GM18507 (cell line): ENCODE measurements at regions not wholly inside any gene's neighbourhood (a gene's known extent, or its start where the extent isn't known, plus 50 kb on each side); places are given as distances from the start of the nearest gene placed in this dataset.
"Not testable (repeated sequence)": the region's sequence is repeated elsewhere in the genome, so short reads cannot be mapped to it uniquely, and the experiment has no call there.

ENCODE experiments used
- DNase-seq: peaks from one replicate; pipeline ENCODE4 v3.0.0; 2011; ENCODE audit warnings: low read depth; ENCODE audit not compliant: insufficient read length; ENCODE audit errors: extremely low spot score
- FAIRE-seq: peaks from 2 replicates; lab custom pipeline; 2011; peaks lifted over from hg19 to GRCh38; lab: Jason Lieb, UNC

DNA sequence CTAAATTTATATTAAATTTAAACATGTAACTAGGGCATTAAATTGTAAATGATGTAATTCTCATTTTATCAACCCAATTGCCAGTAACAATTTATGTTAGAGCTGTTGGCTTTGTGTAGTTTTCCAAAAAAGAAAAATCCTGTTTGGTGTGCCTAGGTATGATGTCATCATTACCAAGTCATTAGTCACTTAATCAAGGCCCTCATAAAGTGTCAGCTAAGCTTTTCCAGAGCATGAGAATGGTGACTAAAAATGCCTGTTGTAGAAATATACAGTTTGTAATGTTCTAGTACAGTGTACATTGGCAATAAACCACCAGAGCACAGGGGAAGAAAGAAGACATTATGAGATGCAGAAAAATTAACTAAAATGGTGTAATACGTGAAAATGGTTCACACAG is 593.8 kb upstream of the ANKRD30A start:
- FAIRE-seq = no peak

DNA sequence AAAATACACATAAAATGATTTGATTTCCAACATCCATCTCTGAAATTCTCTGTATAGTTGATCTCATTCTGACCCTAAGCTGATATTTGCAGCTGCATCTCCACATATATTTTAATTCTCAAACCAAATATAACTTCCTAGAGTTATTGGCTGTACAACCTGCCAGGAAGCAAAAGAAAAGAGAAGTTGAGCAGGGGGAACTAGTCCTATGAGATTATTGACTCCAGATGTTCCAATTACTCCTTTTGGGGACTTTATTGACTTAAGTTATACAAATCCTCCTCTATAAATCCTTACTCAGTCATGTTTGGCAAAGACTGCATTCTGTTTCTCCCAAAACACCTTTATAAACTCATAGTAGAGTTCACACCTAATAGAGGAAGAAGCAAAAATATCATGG is 599.4 kb upstream of the ANKRD30A start:
- FAIRE-seq (no peak), DNase-seq (no peak)

More for the DNA sequence above, 593.8 kb upstream of the ANKRD30A start:
- no peak for DNase-seq

DNA sequence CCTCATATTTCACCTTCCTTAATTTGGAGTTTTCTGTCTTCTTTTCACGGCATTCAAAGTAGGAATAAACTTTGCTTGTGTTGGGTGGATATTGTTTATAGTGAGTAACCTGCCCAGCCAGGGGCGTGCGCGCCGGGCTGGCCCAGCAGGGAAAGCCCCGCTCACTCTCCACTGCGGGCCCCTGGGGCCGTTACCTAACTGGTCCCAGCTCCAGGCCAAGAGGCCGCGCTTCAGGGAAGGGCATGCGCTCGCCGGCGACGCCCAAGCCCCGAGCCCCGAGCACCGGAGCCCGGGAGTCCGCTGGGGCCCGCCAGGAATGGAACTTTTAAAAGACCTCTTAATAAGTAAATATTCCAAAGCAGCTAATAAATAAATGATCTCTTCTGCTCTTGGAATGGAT is 601.3 kb upstream of the ANKRD30A start:
- FAIRE-seq, DNase-seq: not testable (repeated sequence)

DNA sequence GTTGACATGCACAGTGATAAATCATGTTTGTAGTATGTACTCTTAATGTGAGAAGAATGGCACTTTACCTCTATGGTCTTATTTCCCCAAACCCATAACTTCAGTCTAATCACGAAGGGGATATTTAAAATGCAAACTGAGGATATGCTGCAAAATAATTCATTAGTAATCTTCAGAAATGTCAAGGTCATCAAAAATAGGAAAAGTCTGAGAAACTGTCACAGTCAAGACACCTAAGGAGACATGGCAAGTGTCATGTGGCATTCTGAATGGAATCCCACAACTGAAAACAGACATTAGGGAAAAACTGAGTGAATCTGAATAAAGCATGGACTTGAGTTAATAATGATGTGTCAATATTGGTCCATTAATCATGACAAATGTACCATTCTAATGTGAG is 605.5 kb upstream of the ANKRD30A start:
- DNase-seq = no peak
- no peak for FAIRE-seq

DNA sequence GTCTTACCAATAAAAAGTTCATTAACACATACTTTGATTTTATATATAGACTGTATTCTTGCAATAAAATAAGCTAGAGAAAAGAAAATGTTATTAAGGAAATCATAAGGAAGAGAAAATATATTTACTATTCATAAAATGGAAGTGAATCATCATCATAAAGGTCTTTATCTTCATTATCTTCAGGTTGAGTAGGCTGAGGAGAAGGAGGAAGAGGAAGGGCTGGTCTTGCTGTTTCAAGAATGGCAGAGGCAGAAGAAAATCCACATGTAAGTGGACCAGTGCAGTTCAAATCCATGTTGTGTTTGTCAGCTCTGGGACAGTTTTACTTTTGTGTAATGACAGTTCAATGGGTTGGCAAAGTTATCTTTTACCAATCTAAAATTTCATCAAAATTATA is 609.1 kb upstream of the ANKRD30A start:
- DNase-seq (no peak), FAIRE-seq (no peak)

DNA sequence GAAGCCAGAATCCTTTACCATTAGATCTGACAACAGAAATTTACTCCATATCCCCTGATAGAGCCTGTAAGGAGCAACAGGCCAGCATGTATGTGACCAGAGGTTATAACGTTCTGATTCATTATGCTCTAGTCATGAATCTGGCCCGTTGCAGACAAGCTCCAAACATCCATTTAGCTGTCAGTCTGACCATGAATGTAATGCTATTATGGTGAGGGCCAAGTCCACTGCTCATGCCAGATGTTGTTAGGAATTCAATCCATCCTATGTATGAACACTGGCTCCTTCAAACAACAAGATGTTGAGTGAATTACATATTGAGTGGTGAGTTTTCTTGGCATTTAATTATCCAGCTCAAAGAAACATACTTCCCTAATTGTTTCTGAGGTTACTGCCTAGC is 610.1 kb upstream of the ANKRD30A start:
- DNase-seq = no peak
- FAIRE-seq = no peak

DNA sequence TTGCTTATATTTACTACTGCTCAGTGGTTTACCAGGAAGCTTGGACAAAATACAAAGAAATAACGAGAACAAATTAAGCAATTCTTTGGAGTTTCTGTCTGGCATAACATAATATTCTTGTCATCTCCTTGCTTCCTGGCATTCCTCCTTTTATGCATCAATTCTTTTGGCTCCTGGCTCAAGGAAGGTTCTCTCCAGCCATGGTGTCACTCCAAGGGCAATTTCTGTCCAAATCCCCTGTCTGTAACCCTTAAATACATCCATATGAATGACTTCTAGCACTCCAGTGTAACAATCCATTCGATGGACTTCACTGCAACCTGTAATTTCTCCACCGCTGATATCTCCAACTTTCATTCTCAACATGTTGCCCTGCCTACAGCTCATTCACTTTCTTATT is 617.7 kb upstream of the ANKRD30A start:
- DNase-seq (no peak), FAIRE-seq (no peak)

DNA sequence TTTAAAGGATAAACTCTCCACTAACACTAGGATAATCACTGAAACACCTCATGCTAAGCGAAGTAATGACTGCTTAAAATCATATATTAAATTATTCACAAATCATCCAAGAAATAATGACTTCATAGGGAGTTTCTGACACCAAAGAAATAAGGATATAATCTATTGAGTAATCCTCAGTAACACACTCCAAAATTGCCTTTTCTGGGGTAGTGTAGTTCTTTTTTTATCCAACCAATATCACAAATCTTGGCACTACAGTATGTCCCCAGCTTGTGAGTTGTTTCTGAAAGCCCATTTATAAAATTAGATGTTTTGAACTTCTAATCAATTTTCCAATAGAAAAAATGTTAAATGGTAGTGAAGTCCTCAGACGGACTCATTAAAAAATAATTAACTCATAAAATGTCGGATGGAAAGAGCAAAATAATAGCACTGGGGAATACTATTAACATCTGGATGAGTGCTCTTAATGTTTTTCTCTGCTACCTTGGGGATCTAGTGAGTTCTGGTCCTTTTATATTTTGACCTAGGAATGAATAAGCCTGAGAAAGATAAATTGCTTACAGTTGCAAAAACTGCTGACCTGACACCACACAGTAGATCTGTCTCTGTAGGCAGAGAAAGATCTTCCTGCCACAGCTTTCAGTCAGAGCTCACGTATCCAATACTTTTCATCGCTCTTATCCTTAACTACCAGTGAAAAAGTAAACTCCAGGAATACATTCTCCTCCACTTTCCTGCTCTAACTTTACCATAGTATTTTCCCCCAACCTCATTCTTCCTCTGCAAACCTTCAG is 618.5 kb upstream of the ANKRD30A start:
- FAIRE-seq (no peak), DNase-seq (no peak)

DNA sequence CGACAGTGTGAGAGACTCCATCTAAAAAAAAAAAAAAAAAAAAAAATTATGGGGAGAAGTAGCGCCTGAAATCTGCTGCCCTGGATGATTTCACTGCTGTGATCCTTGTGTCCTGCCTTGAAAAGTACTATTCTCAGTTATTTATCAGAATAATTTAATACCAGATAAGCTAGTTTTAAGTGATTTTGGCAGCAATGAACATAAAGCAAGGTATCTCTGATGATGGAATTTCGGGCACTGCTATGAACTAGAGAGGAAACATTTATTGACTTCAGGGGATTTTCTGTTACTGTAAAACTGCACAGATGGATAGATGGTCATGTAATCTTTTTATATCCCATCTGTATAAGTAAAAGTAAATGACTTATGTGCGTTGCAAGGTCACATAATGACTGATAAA is 619.1 kb upstream of the ANKRD30A start:
- DNase-seq (no peak), FAIRE-seq (no peak)

DNA sequence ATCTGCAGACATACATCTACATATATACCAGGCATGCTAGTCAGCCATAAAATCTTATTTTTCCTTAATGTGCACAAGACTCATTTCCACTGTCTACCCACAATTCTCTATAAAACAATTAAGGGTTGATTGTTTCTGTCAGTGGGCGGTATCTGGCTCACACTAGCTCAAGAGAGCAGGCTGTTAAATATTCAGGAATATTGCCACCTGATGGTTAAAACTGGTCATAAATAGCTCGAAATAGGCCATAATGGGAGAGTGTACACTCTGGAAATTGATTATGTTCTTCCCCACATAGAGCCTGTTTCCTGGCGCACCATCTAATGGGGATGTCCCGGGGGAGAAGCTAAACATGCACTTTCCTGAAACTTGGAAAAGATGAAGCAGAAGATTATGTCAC is 620.6 kb upstream of the ANKRD30A start:
- DNase-seq = no peak
- FAIRE-seq = no peak

DNA sequence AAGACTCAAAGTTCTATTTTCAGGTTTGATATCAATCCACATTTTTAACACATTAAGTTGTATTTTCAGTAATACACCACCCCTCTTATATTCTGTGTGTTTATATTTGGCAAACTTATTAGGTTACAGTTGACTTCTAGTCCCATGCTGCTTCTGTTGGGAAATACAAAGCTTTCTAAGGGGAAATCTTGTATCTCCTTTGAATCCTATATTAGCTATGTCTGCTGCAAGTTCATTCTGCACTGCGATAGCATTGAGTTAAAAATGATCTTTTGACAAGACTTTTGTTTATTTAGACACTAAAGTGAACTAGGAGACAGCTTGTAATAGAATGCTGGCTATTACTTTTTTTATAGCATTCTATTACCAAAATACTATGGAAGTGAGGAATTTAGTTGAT is 625.1 kb upstream of the ANKRD30A start:
- no peak for FAIRE-seq
- DNase-seq = no peak

DNA sequence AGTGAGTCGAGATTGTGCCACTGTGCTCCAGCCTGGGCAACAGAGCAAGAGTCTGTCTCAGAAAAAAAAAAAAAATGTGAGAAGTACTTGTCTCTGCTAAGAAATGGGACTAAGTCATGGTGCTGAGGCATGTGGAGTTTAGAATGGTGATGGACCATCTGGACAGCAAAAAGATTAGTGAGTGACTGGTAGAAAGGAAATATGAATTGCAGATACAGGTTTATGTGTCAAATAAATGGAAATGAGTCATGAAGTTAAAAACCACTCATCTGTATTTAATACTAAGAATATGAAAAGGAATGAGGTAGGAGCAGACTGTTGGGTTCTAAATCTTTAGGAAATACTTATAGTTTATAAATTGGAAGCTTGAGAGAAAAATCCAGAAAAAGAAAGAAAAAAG is 625.7 kb upstream of the ANKRD30A start:
- no peak for FAIRE-seq
- no peak for DNase-seq

DNA sequence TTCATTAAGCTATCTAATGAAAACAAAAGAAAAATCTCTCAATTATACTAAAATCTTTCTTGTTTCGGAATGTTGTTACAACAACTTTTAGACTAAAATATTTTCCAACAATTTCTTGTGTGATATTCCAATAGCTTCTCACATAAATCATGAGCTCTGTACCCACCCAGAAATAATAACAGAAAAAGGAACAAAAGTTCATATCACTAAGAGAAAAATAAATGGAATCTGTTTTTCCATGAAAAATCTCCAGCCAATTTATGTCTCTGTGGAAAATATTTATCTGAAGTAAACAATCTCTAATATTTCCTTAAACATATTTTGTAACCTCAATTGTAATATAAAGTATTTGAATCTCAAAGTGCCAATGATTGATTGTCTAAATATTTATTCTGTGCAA is 628.6 kb upstream of the ANKRD30A start:
- no peak for DNase-seq
- FAIRE-seq = no peak

DNA sequence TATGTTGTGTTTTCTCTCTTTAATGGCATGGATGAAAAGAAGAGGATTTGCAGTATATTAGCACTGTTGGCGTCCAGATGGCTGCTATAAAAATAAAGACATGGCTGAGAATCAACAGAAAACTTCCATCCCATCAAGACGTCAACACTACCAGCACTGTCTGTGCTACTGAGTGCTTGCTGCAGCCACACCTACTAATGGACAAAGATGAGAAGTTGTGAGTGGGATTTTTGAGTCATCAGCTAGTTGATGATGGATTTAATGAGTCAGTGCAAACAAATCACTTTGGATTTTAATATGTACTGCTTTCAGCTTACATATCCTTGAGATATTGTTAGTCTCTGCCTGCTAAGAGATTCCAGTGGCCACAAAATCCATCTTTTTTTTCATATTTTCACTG is 631.0 kb upstream of the ANKRD30A start:
- no peak for DNase-seq
- no peak for FAIRE-seq

DNA sequence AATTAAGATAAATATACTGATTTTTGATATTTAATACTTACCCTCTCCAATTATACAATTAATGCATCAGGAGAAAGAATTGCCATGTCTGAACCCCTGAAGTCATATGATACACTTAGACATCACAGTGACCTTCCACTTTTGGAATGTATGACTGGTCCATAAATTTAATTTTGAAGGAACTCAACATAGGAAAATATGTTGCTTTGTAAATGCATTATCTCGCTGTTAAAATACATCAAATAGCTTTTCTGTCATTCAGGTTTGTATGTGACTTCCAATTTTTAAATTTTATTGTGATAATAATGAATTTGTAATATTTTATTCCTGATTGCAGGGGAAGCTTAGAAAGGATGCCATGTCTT is 631.9 kb upstream of the ANKRD30A start:
- DNase-seq = no peak

DNA sequence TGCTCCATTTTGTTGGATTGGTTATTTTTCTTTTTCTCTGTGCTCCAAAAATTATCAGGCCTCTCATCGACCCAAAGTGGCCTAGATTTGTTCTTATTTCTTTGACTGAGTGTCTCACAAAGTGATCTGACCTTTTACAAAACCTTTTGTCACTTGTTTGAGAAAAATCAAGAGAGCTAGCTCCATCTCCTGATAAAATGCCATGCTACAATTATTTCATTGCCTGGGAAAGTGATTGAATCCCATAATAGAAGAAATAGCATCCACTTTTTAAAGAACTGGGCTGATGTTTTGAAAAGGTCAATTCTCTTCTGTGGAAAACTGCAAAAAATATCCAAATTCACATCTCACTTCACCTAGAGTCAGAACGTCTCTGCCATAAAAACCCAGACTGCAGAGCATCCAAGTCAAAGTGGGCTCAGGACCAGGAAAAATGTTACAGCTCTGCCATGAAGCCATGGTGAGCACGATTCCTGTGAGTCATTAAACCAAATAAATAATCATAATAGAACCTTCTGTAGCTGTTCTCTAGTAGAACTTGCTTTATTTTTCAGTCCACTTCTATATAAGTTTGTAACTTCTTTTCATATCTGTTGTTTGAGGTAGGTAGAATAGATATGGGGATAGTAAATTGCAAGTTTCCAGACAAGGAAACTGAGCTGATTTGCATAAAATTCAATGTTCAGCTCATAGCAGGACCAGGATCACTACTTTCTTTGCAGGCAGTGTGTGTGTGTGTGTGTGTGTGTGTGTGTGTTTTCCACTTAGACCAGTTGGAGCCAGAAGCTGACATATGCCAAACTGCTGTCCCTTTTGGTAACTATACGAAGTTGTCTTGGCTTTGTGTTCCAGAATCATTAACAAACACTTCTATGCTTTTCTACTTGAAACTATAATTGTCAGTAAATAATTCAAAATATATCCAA is 632.5 kb upstream of the ANKRD30A start:
- no peak for FAIRE-seq
- DNase-seq = no peak

More for the DNA sequence above, 631.9 kb upstream of the ANKRD30A start:
- FAIRE-seq = no peak

DNA sequence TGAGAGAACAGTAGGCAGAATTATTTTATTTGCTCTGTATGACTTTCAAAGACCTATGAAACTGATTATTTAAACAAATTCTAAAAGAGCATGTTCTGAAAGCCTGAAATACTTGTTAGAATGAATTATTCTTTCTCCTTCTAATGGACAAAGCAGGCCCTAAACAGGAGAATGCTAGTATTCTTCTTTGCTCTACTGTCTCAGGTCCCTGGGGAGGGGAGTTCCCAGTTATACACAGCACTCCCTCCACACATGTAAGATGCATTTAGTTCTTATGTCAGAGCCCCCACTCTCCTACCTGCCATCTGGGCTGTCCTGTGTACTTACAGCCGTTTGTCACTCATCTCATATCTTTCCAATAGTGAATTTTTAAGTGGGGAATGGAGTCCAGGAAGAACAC is 633.5 kb upstream of the ANKRD30A start:
- no peak for DNase-seq
- FAIRE-seq = no peak

DNA sequence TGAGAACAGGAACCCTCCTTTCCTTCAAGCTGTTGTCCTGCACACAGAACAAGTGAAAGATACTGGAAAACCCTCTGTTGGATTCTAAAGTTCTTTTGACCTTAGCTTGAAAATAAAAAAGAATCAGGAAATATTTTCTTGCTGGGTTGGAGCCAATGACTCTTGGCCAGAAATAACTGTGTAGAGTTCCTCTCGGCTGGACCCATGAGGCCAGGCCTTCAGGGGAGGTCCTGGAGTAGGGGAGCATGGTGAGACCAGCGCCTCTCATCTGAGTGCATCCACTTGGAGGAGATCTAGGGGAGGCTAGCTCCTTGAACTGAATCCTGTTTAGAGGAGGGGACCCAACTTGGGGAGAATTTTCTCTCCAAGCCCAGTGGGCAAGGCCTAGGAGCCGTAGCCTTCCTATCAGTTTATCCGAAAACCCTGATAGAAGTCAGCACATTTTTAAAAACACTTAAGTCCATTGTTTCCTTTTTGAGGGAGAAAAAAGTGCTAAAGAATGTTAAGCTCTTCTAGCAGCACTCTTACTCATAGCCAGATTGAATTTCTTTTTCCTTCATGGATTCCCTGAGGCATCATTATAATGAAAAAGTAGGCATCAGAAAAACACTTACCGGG is 635.7 kb upstream of the ANKRD30A start:
- FAIRE-seq (no peak), DNase-seq (no peak)

DNA sequence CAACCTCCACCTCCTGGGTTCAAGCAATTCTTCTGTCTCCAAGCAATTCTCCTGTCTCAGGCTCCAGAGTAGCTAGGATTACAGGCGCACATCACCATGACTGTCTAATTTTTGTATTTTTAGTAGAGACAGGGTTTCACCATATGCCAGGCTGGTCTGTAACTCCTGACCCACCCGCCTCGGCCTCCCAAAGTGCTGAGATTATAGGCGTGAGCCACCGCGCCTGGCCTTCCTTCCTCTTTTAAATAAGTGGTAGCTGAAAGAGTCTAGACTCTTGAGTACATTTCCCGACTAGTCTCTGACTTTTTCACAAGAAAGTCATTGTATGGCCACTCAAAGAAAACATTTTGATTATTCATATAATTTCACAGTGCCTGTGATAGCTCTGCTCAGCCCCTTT is 636.2 kb upstream of the ANKRD30A start:
- DNase-seq (no peak), FAIRE-seq (no peak)

DNA sequence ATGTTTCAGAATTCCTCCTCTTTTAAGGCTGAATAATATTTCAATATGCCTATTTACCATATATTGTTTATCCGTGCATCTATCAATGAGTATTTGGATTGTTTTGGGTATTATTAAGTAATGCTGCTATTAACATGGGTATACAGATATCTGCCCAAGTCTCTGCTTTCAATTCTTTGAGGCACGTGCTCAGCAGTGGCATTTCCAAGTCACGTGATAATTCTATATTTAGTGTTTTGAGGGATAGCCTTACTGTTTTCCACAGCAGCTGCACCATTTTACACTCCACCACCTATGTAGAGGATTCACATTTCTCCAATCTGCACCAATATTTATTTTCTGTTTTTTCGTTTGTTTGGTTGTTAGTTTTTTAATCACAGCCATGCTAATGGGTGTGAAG is 636.8 kb upstream of the ANKRD30A start:
- FAIRE-seq (no peak), DNase-seq (no peak)
